ENCODE measurements at regions not wholly inside any gene's neighbourhood (a gene's known extent, or its start where the extent isn't known, plus 50 kb on each side); places are given as distances from the start of the nearest gene placed in this dataset.

DNA sequence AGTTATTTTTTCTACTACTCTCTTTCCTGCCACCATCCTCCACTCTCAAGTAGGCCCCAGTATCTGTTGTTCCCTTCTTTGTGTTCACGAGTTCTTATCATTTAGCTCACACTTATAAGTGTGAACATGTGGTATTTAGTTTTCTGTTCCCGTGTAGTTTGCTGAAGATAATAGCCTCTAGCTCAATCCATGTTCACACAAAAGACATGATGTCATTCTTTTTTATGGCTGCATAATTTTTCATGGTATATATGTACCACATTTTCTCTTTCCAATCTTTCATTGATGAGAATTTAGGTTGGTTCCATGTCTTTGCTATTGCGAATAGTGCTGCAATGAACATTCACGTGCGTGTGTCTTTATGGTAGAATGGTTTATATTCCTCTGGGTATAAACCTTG is 237.9 kb upstream of the FERMT1 start:
- DNase-seq (ENCODE audit: low read depth, low spot score) (no peak), ATAC-seq (no peak)
- no peaks in the 10 kb centered on the region for H3K4me1 ChIP-seq (ENCODE audit: control insufficient read depth, insufficient read depth, low read length)
- no TSS peak for BruUV-seq (replicated peaks)
- H3K36me3 ChIP-seq (ENCODE audit: control insufficient read depth, insufficient read depth, low read length) = no peaks in the 10 kb centered on the region
- no peak overlapping the region for H3K27ac ChIP-seq (ENCODE audit: low read length)
- TF ChIP-seq, protein P1, sequence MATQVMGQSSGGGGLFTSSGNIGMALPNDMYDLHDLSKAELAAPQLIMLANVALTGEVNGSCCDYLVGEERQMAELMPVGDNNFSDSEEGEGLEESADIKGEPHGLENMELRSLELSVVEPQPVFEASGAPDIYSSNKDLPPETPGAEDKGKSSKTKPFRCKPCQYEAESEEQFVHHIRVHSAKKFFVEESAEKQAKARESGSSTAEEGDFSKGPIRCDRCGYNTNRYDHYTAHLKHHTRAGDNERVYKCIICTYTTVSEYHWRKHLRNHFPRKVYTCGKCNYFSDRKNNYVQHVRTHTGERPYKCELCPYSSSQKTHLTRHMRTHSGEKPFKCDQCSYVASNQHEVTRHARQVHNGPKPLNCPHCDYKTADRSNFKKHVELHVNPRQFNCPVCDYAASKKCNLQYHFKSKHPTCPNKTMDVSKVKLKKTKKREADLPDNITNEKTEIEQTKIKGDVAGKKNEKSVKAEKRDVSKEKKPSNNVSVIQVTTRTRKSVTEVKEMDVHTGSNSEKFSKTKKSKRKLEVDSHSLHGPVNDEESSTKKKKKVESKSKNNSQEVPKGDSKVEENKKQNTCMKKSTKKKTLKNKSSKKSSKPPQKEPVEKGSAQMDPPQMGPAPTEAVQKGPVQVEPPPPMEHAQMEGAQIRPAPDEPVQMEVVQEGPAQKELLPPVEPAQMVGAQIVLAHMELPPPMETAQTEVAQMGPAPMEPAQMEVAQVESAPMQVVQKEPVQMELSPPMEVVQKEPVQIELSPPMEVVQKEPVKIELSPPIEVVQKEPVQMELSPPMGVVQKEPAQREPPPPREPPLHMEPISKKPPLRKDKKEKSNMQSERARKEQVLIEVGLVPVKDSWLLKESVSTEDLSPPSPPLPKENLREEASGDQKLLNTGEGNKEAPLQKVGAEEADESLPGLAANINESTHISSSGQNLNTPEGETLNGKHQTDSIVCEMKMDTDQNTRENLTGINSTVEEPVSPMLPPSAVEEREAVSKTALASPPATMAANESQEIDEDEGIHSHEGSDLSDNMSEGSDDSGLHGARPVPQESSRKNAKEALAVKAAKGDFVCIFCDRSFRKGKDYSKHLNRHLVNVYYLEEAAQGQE (IDR thresholded peaks at IDR 0.05; ENCODE audit: insufficient read depth in 1 of 2, low read depth in 2 of 2, low read length in 1 of 2) = no peak
- TF ChIP-seq, protein P2, sequence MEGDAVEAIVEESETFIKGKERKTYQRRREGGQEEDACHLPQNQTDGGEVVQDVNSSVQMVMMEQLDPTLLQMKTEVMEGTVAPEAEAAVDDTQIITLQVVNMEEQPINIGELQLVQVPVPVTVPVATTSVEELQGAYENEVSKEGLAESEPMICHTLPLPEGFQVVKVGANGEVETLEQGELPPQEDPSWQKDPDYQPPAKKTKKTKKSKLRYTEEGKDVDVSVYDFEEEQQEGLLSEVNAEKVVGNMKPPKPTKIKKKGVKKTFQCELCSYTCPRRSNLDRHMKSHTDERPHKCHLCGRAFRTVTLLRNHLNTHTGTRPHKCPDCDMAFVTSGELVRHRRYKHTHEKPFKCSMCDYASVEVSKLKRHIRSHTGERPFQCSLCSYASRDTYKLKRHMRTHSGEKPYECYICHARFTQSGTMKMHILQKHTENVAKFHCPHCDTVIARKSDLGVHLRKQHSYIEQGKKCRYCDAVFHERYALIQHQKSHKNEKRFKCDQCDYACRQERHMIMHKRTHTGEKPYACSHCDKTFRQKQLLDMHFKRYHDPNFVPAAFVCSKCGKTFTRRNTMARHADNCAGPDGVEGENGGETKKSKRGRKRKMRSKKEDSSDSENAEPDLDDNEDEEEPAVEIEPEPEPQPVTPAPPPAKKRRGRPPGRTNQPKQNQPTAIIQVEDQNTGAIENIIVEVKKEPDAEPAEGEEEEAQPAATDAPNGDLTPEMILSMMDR (IDR thresholded peaks at IDR 0.05) = no peak
- no peak for TF ChIP-seq TCF7L2 (IDR thresholded peaks at IDR 0.05; ENCODE audit: low read depth, low read length)
- TF ChIP-seq POLR2AphosphoS5 (IDR thresholded peaks at IDR 0.05; ENCODE audit: low read depth, low read length) = no peak
- TF ChIP-seq SIN3A (IDR thresholded peaks at IDR 0.05; ENCODE audit: borderline replicate concordance, insufficient read depth, low read depth, low read length) = no peak
- intact Hi-C loops (cut with micrococcal nuclease; ENCODE audit: unreplicated experiment) (no loop called here), in situ Hi-C loops (cut with HindIII; ENCODE audit: low pct_unique_long_range_greater_than_20kb, low sequenced_read_pairs) (no loop called here)
- H3K9me3 ChIP-seq (ENCODE audit: control insufficient read depth, insufficient read depth, low read depth, low read length) = no peaks in the 10 kb centered on the region
- ChIA-PET POLR2A (no interaction called here), CTCF (no interaction called here)
- H3K27me3 ChIP-seq (ENCODE audit: control insufficient read depth, insufficient read depth, low read length) = no peaks in the 10 kb centered on the region
- H3K4me3 ChIP-seq (ENCODE audit: low read depth in 2 of 2, low read length in 2 of 2) = no peak overlapping the region

DNA sequence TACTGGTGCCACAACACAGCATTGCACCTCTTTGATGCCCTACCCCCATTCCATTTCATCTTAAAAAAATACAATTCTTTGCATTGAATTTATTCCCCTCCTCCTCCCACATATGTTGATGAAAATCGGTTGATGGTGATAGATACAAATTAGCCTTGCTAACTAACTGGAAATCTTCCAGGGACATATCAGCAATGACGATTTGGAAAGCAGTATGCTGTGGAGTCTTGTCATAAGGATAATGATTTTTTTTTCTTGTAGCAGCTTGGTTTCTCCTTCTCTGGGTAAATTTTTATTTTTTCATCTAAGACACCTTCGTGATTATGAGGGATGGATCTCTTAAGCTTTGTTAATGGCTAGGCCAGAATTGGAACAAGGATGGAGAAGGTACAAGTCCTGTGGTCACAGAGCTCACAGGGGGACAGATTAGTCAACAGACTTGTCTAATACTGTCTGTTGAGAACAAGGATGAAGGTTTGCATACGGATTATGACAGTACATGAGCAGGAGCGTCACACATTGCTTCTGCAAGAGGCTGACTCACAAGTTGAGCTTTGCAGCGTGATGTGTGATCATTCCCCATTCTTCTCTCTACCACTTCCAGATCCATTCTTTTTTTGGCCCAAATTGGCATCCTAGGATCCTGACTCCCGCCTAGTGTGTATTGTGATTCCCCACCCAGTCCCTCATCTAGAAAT is 233.1 kb upstream of the FERMT1 start:
- Histone ChIP-seq H3K9me3 (ENCODE audit: control insufficient read depth, insufficient read depth, low read depth, low read length) (no peaks in the 10 kb centered on the region), H3K27ac (ENCODE audit: low read length) (no peak overlapping the region), H3K4me3 (ENCODE audit: low read depth in 2 of 2, low read length in 2 of 2) (no peak overlapping the region), H3K4me1 (ENCODE audit: control insufficient read depth, insufficient read depth, low read length) (no peaks in the 10 kb centered on the region), H3K36me3 (ENCODE audit: control insufficient read depth, insufficient read depth, low read length) (no peaks in the 10 kb centered on the region), H3K27me3 (ENCODE audit: control insufficient read depth, insufficient read depth, low read length) (no peaks in the 10 kb centered on the region)
- ChIA-PET CTCF (no interaction called here), POLR2A (no interaction called here)
- BruUV-seq (replicated peaks) = no TSS peak
- in situ Hi-C loops (cut with HindIII; ENCODE audit: low pct_unique_long_range_greater_than_20kb, low sequenced_read_pairs) (no loop called here), intact Hi-C loops (cut with micrococcal nuclease; ENCODE audit: unreplicated experiment) (no loop called here)
- ATAC-seq = no peak
- TF ChIP-seq, protein P2 (IDR thresholded peaks at IDR 0.05) = no peak
- TF ChIP-seq TCF7L2 (IDR thresholded peaks at IDR 0.05; ENCODE audit: low read depth, low read length) = no peak
- TF ChIP-seq SIN3A (IDR thresholded peaks at IDR 0.05; ENCODE audit: borderline replicate concordance, insufficient read depth, low read depth, low read length) = no peak
- TF ChIP-seq POLR2AphosphoS5 (IDR thresholded peaks at IDR 0.05; ENCODE audit: low read depth, low read length) = no peak
- TF ChIP-seq, protein P1 (IDR thresholded peaks at IDR 0.05; ENCODE audit: insufficient read depth in 1 of 2, low read depth in 2 of 2, low read length in 1 of 2) = no peak
- no peak for DNase-seq (ENCODE audit: low read depth, low spot score)
